ENCODE measurements at regions not wholly inside any gene's neighbourhood (a gene's known extent, or its start where the extent isn't known, plus 50 kb on each side); places are given as distances from the start of the nearest gene placed in this dataset.

DNA sequence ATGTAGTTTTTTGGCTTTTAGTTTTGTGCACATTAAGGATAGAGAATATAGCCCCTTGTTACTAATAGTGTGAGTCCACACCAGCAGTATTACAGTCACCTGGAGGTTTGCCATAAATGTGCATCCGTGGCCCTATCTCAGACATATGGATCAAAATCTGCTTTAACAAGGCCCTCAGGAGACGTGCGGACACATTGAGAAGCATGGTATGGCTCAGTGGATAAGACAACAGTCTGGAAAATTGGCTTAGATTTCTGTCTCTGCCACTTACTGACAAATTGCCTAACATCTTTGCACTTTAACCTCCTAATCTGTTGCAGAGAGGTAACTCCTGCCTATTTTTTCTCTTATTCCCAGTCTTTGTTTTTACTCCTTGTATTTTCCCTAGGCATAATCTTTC lies 307.2 kb upstream of the DLGAP1 start:
- TF ChIP-seq, protein P1, sequence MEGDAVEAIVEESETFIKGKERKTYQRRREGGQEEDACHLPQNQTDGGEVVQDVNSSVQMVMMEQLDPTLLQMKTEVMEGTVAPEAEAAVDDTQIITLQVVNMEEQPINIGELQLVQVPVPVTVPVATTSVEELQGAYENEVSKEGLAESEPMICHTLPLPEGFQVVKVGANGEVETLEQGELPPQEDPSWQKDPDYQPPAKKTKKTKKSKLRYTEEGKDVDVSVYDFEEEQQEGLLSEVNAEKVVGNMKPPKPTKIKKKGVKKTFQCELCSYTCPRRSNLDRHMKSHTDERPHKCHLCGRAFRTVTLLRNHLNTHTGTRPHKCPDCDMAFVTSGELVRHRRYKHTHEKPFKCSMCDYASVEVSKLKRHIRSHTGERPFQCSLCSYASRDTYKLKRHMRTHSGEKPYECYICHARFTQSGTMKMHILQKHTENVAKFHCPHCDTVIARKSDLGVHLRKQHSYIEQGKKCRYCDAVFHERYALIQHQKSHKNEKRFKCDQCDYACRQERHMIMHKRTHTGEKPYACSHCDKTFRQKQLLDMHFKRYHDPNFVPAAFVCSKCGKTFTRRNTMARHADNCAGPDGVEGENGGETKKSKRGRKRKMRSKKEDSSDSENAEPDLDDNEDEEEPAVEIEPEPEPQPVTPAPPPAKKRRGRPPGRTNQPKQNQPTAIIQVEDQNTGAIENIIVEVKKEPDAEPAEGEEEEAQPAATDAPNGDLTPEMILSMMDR (IDR thresholded peaks at IDR 0.05): no peak
- no peak for TF ChIP-seq POLR2AphosphoS5 (IDR thresholded peaks at IDR 0.05)

All from suprapubic skin (tissue), 3 donors.